Gastrocnemius medialis (tissue), 4 donors: ENCODE measurements at regions not wholly inside any gene's neighbourhood (a gene's known extent, or its start where the extent isn't known, plus 50 kb on each side); places are given as distances from the start of the nearest gene placed in this dataset.

Source experiments
- POLR2A ChIP-seq, 2 donors: fragments of 450-650 bp; IDR thresholded peaks; one replicate each; pipeline ENCODE4 v1.6.1; 2017; ENCODE audit warnings: antibody characterized with exemption in 2 of 2, mild to moderate bottlenecking in 2 of 2, moderate library complexity in 2 of 2
- TF ChIP-seq, protein P1 (sequence below), 5 experiments: fragments of 450-650 bp in 3 of 5; fragments of 200-600 bp in 2 of 5; sonication (generic) in 2 of 5; IDR thresholded peaks in 4 of 5; conservative IDR thresholded peaks in 1 of 5; 1 replicate in 4 of 5; 2 replicates in 1 of 5; pipeline ENCODE4 v1.5.1; 2016 to 2019; ENCODE audit warnings: antibody characterized with exemption in 5 of 5, mild to moderate bottlenecking in 3 of 5, moderate library complexity in 3 of 5

DNA sequence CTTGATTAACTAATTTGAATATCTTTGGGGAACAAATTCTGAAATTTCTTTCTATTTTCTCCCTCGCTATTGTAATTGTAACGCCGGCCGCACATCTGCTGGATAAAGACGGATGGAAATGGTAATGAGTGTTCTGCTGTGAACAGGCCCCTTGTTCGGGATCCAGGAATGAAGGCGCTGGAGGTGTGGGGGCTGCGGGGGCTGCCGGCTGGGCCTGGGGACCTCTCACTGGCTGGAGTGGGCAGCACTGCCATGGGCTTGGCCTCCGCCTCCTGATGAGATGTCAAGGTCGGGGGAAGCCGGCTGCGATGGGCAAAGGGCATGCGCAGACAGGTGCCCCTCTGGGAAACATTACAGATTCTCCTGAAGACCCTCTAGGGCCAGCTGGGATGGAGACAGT lies 175.4 kb downstream of the PHETA1 start:
- TF ChIP-seq, protein P1, sequence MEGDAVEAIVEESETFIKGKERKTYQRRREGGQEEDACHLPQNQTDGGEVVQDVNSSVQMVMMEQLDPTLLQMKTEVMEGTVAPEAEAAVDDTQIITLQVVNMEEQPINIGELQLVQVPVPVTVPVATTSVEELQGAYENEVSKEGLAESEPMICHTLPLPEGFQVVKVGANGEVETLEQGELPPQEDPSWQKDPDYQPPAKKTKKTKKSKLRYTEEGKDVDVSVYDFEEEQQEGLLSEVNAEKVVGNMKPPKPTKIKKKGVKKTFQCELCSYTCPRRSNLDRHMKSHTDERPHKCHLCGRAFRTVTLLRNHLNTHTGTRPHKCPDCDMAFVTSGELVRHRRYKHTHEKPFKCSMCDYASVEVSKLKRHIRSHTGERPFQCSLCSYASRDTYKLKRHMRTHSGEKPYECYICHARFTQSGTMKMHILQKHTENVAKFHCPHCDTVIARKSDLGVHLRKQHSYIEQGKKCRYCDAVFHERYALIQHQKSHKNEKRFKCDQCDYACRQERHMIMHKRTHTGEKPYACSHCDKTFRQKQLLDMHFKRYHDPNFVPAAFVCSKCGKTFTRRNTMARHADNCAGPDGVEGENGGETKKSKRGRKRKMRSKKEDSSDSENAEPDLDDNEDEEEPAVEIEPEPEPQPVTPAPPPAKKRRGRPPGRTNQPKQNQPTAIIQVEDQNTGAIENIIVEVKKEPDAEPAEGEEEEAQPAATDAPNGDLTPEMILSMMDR (IDR thresholded peaks at IDR 0.05 in 4 of 5, conservative IDR thresholded peaks at IDR 0.05 in 1 of 5), result no peak
- no peak for TF ChIP-seq POLR2A (IDR thresholded peaks at IDR 0.05)
